Heart right ventricle (tissue), 16 donors: ENCODE measurements at regions not wholly inside any gene's neighbourhood (a gene's known extent, or its start where the extent isn't known, plus 50 kb on each side); places are given as distances from the start of the nearest gene placed in this dataset.

Source experiments
- ATAC-seq, 8 donors: fragments of 200-7000 bp; cut with Tn5 transposase; one replicate each; pipeline ENCODE4 v1.9.1; 2020; ENCODE audit warnings: mild to moderate bottlenecking in 8 of 8, moderate library complexity in 8 of 8, moderate number of reproducible peaks in 1 of 8
- DNase-seq, 2 donors: peaks; one replicate each; pipeline ENCODE4 v3.0.0-alpha.2; 2020
- H3K27ac ChIP-seq, 10 donors: fragments of 200-600 bp; sonication (generic) in 2 of 10; one replicate each; pipeline versions ENCODE4 v1.5.0 to v1.8.0; 2020 to 2022; ENCODE audit warnings: mild to moderate bottlenecking in 3 of 10
- H3K27me3 ChIP-seq, 7 donors: fragments of 200-600 bp; one replicate each; pipeline ENCODE4 v1.8.0; 2021 to 2022; ENCODE audit warnings: mild to moderate bottlenecking in 2 of 7
- H3K36me3 ChIP-seq, 9 donors: fragments of 200-600 bp; sonication (generic) in 1 of 9; one replicate each; pipeline versions ENCODE4 v1.5.0 to v1.8.0; 2020 to 2022; ENCODE audit warnings: mild to moderate bottlenecking in 2 of 9
- H3K4me1 ChIP-seq, 9 donors: fragments of 200-600 bp; sonication (generic) in 1 of 9; one replicate each; pipeline versions ENCODE4 v1.5.0 to v1.8.0; 2020 to 2022; ENCODE audit warnings: mild to moderate bottlenecking in 4 of 9
- H3K4me3 ChIP-seq, 10 donors: fragments of 200-600 bp; sonication (generic) in 2 of 10; one replicate each; pipeline versions ENCODE4 v1.5.0 to v1.8.0; 2020 to 2022; ENCODE audit warnings: mild to moderate bottlenecking in 7 of 10, moderate library complexity in 2 of 10
- H3K9me3 ChIP-seq, 11 donors: fragments of 200-600 bp in 10 of 11; sonication (generic) in 2 of 11; one replicate each; pipeline versions ENCODE4 v1.5.0 to v1.8.0; 2013 to 2022; ENCODE audit warnings: mild to moderate bottlenecking in 2 of 11, control low read depth in 1 of 11, moderate library complexity in 1 of 11
- WGBS, 2 donors: extraction: QIAGEN DNeasy Blood & Tissue Kit; methylation state at CpG; one replicate each; pipeline ENCODE4 v1.1.7; 2013; ENCODE audit warnings: inconsistent platforms in 1 of 2; 5-methylcytosine and 5-hydroxymethylcytosine counted together
- intact Hi-C, 10 donors: fragments of 100-400 bp; cut with DNase I; formaldehyde crosslinking; loops; one replicate each; pipeline versions ENCODE4 v1.11.1 to v1.14.2; 2022
- TF ChIP-seq, protein P1 (sequence below), 9 donors: fragments of 200-600 bp; sonication (generic) in 2 of 9; IDR thresholded peaks; one replicate each; pipeline versions ENCODE4 v1.5.0 to v1.8.0; 2021 to 2022; ENCODE audit warnings: antibody characterized with exemption in 9 of 9, mild to moderate bottlenecking in 5 of 9, moderate library complexity in 1 of 9
- donor health status: Arrhythmogenic right ventricular cardiomyopathy.
- donor health status: ischemic (EF 13 %, LVEDD 7.1; RV severe dilation, severe dysfunction).
- donor health status: healthy with polysubstance abuse.
- donor health status: DM: no; HTN: yes; CAD: no.
- donor health status: DM: no; HTN: no; CAD: no.
- donor health status: ischemic (EF 25% LVEDD 6.9; RV normal size, moderate dysfunction).
- donor health status: ischemic (EF 25% LVEDD 5.7; RV mildly dilated, moderate dysfunction).
- donor health status: healthy.
- donor health status: DM: yes; HTN: yes; CAD: no.
- donor health status: Ischemic cardiomyopathy.
- donor health status: ischemic (EF 35%, LVEDD 5.7; RV mildly dilated, moderate dysfunction).
- donor health status: nonischemic (EF 11% LVEDD 7.7; RV severe dilation, severe dysfunction).
- donor health status: DM: yes; HTN: yes; CAD: no.
- donor health status: PGD.
- donor health status: ischemic (EF 29% LVEDD 5.4; RV normal size, mild dysfunction).
- donor health status: nonischemic (EF 23%, LVEDD 6.1; RV moderate dilation, normal function).

DNA sequence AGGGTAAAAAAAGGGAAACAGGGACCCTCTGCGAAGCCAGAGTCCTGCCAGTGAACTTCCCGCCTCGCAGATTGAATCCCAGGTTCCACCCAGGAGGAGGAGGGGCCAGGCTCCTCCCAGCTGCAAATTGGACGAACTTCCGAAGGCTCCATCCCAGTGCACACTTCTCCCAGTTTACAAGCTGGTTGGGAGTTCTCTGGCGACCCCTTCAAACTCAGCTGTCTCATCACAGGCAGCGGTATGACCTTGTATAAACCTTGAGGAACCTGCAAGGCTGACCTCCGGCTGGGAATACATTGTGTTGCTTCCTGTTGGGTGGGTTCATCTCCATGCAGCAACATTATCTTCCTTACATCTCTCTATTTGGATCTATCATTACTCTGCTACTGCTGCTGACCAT, 962.7 kb downstream of the GRIK2 start:
- Histone ChIP-seq H3K4me3 (no peak overlapping the region), H3K9me3 (peaks cover 0 to 7% (median 0%) of the 10 kb centered on the region in 11 donors), H3K4me1 (no peaks in the 10 kb centered on the region), H3K36me3 (no peaks in the 10 kb centered on the region), H3K27ac (no peak overlapping the region), H3K27me3 (no peaks in the 10 kb centered on the region)
- intact Hi-C loops = no loop called here
- WGBS, 2 donors = 76 to 79% methylated on average over 8 of the region's 8 CpGs
- no peak for DNase-seq
- no peak for ATAC-seq
- TF ChIP-seq, protein P1, sequence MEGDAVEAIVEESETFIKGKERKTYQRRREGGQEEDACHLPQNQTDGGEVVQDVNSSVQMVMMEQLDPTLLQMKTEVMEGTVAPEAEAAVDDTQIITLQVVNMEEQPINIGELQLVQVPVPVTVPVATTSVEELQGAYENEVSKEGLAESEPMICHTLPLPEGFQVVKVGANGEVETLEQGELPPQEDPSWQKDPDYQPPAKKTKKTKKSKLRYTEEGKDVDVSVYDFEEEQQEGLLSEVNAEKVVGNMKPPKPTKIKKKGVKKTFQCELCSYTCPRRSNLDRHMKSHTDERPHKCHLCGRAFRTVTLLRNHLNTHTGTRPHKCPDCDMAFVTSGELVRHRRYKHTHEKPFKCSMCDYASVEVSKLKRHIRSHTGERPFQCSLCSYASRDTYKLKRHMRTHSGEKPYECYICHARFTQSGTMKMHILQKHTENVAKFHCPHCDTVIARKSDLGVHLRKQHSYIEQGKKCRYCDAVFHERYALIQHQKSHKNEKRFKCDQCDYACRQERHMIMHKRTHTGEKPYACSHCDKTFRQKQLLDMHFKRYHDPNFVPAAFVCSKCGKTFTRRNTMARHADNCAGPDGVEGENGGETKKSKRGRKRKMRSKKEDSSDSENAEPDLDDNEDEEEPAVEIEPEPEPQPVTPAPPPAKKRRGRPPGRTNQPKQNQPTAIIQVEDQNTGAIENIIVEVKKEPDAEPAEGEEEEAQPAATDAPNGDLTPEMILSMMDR (IDR thresholded peaks at IDR 0.05) = no peak

DNA sequence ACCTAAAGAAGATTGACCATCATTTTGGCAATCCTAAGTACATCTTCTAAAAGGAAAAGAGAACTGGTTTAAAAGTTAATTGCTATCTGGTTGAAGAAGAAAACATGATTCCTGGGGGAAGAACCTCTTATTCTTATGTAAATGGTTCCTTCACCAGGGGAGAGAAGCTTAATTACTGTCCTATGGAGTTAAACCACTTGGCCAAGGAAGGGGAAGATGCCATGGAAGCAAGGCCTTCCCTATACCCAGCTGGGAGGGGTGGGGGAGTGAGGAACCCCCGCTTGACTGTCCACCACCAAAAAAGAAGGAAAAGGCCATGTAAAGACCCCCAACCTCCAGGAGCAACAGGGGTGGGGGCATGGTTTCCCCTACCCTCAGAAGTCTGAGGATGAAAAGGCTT, 962.1 kb downstream of the GRIK2 start:
- TF ChIP-seq, protein P1 (IDR thresholded peaks at IDR 0.05) = no peak
- intact Hi-C loops = no loop called here
- H3K36me3 ChIP-seq = no peaks in the 10 kb centered on the region
- no peak overlapping the region for H3K4me3 ChIP-seq
- ATAC-seq (no peak), DNase-seq (no peak)
- no peak overlapping the region for H3K27ac ChIP-seq
- 55 to 81% methylated on average over 1 of the region's 1 CpG for WGBS, 2 donors
- H3K4me1 ChIP-seq = no peaks in the 10 kb centered on the region
- peaks cover 0 to 9% (median 0%) of the 10 kb centered on the region in 11 donors for H3K9me3 ChIP-seq
- no peaks in the 10 kb centered on the region for H3K27me3 ChIP-seq

DNA sequence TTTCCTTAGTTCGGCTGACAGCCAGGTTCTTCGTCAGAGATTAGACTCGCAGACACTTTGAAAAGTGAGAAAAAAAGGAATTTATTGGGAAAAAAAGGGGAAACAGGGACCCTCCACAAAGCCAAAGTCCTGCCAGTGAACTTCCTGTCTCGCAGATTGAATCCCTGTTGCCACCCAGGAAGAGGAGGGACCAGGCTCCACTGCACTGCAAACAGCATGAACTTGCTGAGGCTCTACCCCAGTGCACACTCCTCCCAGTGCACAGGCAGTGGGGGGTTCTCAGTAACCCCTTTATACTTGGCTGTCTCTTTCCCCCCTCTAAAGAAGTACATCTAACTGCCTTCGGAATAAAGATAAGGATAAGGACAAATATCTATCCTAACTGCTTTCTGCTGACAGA, 959.0 kb downstream of the GRIK2 start:
- intact Hi-C loops = no loop called here
- H3K36me3 ChIP-seq = no peaks in the 10 kb centered on the region
- WGBS, 2 donors = 57 to 64% methylated on average over 5 of the region's 5 CpGs
- no peak overlapping the region for H3K4me3 ChIP-seq
- H3K9me3 ChIP-seq = peaks cover 0 to 27% (median 0%) of the 10 kb centered on the region in 11 donors
- TF ChIP-seq, protein P1 (IDR thresholded peaks at IDR 0.05) = no peak
- no peak for ATAC-seq
- no peaks in the 10 kb centered on the region for H3K4me1 ChIP-seq
- no peak overlapping the region for H3K27ac ChIP-seq
- no peak for DNase-seq
- no peaks in the 10 kb centered on the region for H3K27me3 ChIP-seq

DNA sequence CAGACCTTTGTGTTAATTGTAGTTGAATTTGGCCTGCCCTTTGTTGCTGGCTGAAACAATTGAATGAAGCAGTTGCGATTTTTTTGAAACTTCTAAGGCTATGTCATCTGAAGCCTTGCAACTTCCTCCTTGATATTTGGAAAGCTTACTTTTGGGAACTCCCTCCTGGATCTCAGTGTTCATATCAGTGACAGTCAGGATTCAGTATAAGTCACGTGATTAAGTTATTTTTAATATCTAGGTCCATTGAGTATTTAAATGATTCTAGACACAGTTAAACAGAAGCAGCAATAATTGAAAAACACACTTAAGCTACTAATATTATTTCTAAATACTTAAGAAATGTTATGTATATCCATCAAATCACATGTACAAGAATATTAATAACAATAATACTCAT, 951.3 kb downstream of the GRIK2 start:
- peaks cover 0 to 19% (median 0%) of the 10 kb centered on the region in 11 donors for H3K9me3 ChIP-seq
- 65 to 75% methylated on average over 2 of the region's 2 CpGs for WGBS, 2 donors
- TF ChIP-seq, protein P1 (IDR thresholded peaks at IDR 0.05) = no peak

More for the DNA sequence above, 951.3 kb downstream of the GRIK2 start:
- no peaks in the 10 kb centered on the region for H3K27me3 ChIP-seq
- H3K4me1 ChIP-seq = no peaks in the 10 kb centered on the region
- no peak overlapping the region for H3K4me3 ChIP-seq
- DNase-seq = no peak
- intact Hi-C loops = no loop called here
- no peak overlapping the region for H3K27ac ChIP-seq
- no peaks in the 10 kb centered on the region for H3K36me3 ChIP-seq
- no peak for ATAC-seq
